ENCODE measurements at regions not wholly inside any gene's neighbourhood (a gene's known extent, or its start where the extent isn't known, plus 50 kb on each side); places are given as distances from the start of the nearest gene placed in this dataset.

DNA sequence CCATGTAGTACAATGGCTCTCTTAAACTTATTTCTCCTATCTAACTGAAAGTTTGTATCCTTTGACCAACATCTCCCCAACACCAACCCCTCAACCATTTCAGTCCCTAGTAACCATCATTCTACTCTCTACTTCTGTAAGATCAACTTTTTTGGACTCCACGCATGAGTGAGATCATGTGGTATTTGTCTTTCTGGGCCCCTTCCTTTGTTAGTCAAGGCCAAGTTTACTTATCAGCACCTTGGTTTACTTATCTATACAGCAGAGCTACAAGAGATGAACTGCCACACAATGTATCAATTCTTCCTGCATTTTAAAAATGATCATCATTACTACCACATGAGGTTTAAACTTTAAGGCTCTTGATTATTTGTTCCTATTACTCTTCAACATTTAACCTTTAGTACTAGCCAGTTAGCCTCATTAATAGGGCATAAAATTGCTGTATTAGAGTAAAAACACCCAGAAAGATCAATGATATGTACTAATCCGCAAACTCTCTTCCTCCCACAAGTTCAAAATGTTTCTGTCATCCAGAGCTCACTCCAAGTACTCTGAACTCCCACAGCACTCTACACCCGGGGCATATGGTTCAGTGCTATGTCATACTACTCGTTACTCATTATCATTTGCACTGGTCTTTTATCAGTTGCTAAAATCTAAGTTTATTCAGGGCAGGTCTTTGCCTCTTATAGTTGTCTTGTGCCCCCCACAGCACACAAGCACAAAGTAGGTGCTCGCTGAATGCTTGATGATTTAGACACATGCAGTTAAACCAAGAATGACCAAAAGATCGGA lies 145.7 kb upstream of the ADAMTS3 start:
- ChIA-PET POLR2A (no interaction called here), CTCF (no interaction called here), RAD21 (ENCODE audit: low non-redundant PET in 1 of 2, low total read pairs in 2 of 2, uncharacterized antibody in 2 of 2, unreplicated experiment in 2 of 2) (no interaction called here)
- Histone ChIP-seq H3K9me3 (ENCODE audit: control insufficient read depth in 1 of 2, insufficient read depth in 1 of 2, low read depth in 1 of 2, low read length in 2 of 2) (no peaks in the 10 kb centered on the region), H3K36me3 (ENCODE audit: control insufficient read depth in 1 of 2, insufficient read depth in 2 of 2, low read length in 2 of 2) (no peaks in the 10 kb centered on the region), H3K27me3 (ENCODE audit: insufficient read depth, low read length) (no peaks in the 10 kb centered on the region), H3K4me1 (ENCODE audit: control insufficient read depth in 1 of 2, insufficient read depth in 2 of 2, low read length in 2 of 2) (no peaks in the 10 kb centered on the region), H3K9ac (ENCODE audit: low read length) (no peak overlapping the region), H3K4me2 (ENCODE audit: low read length) (no peak overlapping the region), H2AFZ (ENCODE audit: low read depth, low read length, poor library complexity, severe bottlenecking) (no peak overlapping the region), H3K4me3 (replicated peaks in 1 of 2; ENCODE audit: low read depth in 1 of 2, low read length in 2 of 2) (no peak overlapping the region), H4K20me1 (ENCODE audit: insufficient read depth) (no peaks in the 10 kb centered on the region), H3K9me2 (ENCODE audit: insufficient read depth) (no peaks in the 10 kb centered on the region), H3K27ac (ENCODE audit: low read depth, low read length) (no peak overlapping the region), H3K79me2 (ENCODE audit: insufficient read depth, low read length) (no peaks in the 10 kb centered on the region)
- TF ChIP-seq POLR2AphosphoS5 (IDR thresholded peaks at IDR 0.05; ENCODE audit: low read depth, low read length): no peak
- TF ChIP-seq FOSL1 (IDR thresholded peaks at IDR 0.05; ENCODE audit: low read depth): no peak
- TF ChIP-seq TCF7L2 (IDR thresholded peaks at IDR 0.05; ENCODE audit: borderline replicate concordance, extremely low read depth, insufficient read depth, insufficient read length): no peak
- TF ChIP-seq POLR2A (IDR thresholded peaks at IDR 0.05; ENCODE audit: borderline replicate concordance, extremely low read depth, insufficient read depth, insufficient read length): no peak
- TF ChIP-seq MAX (IDR thresholded peaks at IDR 0.05): no peak
- TF ChIP-seq, protein P1, sequence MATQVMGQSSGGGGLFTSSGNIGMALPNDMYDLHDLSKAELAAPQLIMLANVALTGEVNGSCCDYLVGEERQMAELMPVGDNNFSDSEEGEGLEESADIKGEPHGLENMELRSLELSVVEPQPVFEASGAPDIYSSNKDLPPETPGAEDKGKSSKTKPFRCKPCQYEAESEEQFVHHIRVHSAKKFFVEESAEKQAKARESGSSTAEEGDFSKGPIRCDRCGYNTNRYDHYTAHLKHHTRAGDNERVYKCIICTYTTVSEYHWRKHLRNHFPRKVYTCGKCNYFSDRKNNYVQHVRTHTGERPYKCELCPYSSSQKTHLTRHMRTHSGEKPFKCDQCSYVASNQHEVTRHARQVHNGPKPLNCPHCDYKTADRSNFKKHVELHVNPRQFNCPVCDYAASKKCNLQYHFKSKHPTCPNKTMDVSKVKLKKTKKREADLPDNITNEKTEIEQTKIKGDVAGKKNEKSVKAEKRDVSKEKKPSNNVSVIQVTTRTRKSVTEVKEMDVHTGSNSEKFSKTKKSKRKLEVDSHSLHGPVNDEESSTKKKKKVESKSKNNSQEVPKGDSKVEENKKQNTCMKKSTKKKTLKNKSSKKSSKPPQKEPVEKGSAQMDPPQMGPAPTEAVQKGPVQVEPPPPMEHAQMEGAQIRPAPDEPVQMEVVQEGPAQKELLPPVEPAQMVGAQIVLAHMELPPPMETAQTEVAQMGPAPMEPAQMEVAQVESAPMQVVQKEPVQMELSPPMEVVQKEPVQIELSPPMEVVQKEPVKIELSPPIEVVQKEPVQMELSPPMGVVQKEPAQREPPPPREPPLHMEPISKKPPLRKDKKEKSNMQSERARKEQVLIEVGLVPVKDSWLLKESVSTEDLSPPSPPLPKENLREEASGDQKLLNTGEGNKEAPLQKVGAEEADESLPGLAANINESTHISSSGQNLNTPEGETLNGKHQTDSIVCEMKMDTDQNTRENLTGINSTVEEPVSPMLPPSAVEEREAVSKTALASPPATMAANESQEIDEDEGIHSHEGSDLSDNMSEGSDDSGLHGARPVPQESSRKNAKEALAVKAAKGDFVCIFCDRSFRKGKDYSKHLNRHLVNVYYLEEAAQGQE (IDR thresholded peaks at IDR 0.05; ENCODE audit: low read depth): no peak
- no peak for TF ChIP-seq JUND (IDR thresholded peaks at IDR 0.05)
- TF ChIP-seq ELF1 (IDR thresholded peaks at IDR 0.05; ENCODE audit: borderline replicate concordance, low read depth): no peak
- TF ChIP-seq, protein P2, sequence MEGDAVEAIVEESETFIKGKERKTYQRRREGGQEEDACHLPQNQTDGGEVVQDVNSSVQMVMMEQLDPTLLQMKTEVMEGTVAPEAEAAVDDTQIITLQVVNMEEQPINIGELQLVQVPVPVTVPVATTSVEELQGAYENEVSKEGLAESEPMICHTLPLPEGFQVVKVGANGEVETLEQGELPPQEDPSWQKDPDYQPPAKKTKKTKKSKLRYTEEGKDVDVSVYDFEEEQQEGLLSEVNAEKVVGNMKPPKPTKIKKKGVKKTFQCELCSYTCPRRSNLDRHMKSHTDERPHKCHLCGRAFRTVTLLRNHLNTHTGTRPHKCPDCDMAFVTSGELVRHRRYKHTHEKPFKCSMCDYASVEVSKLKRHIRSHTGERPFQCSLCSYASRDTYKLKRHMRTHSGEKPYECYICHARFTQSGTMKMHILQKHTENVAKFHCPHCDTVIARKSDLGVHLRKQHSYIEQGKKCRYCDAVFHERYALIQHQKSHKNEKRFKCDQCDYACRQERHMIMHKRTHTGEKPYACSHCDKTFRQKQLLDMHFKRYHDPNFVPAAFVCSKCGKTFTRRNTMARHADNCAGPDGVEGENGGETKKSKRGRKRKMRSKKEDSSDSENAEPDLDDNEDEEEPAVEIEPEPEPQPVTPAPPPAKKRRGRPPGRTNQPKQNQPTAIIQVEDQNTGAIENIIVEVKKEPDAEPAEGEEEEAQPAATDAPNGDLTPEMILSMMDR (IDR thresholded peaks at IDR 0.05 in 2 of 3, conservative IDR thresholded peaks at IDR 0.05 in 1 of 3; ENCODE audit: borderline replicate concordance in 1 of 3, insufficient read depth in 1 of 3, low read depth in 2 of 3, low read length in 2 of 3): no peak
- TF ChIP-seq CBX3 (IDR thresholded peaks at IDR 0.05; ENCODE audit: low read depth): no peak
- no peak for TF ChIP-seq EGR1 (IDR thresholded peaks at IDR 0.05; ENCODE audit: low read depth)
- TF ChIP-seq EZH2phosphoT487 (IDR thresholded peaks at IDR 0.05; ENCODE audit: borderline replicate concordance): no peak
- TF ChIP-seq EZH2 (IDR thresholded peaks at IDR 0.05): no peak
- DNase-seq (ENCODE audit: low read depth, low spot score): no peak
- intact Hi-C loops (cut with micrococcal nuclease): no loop called here
- ATAC-seq: no peak
- BruUV-seq (replicated peaks): no TSS peak

All from HCT116 (cell line).